ENCODE measurements at regions not wholly inside any gene's neighbourhood (a gene's known extent, or its start where the extent isn't known, plus 50 kb on each side); places are given as distances from the start of the nearest gene placed in this dataset.

DNA sequence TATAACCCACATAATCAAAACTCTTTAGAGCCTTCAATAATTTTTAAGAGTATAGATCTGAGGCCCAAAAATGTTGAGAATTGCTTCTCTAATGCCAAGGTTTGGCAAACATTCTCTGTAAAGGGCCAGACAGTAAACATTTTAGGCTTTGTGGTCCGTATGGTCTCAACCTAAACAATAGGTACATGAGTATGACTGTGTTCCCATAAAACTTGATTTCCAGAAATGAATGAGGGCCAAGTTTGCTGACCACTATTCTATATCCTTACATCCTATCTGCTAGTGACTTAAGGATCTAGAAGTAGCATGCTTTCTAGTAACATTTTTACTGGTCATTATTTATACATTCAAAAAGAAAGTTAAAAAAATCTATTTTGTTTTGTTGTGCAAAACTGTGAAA, 58.9 kb downstream of the MPP7 start:
- DNase-seq (ENCODE audit: extremely low spot score, unreplicated experiment): no peak
- Mint-ChIP-seq H3K27ac (no peak overlapping the region), H3K27me3 (no peaks in the 10 kb centered on the region), H3K36me3 (no peaks in the 10 kb centered on the region), H3K9me3 (no peaks in the 10 kb centered on the region), H3K4me3 (no peak overlapping the region), H3K4me1 (ENCODE audit: unreplicated experiment) (no peaks in the 10 kb centered on the region)
- TF ChIP-seq, protein P1, sequence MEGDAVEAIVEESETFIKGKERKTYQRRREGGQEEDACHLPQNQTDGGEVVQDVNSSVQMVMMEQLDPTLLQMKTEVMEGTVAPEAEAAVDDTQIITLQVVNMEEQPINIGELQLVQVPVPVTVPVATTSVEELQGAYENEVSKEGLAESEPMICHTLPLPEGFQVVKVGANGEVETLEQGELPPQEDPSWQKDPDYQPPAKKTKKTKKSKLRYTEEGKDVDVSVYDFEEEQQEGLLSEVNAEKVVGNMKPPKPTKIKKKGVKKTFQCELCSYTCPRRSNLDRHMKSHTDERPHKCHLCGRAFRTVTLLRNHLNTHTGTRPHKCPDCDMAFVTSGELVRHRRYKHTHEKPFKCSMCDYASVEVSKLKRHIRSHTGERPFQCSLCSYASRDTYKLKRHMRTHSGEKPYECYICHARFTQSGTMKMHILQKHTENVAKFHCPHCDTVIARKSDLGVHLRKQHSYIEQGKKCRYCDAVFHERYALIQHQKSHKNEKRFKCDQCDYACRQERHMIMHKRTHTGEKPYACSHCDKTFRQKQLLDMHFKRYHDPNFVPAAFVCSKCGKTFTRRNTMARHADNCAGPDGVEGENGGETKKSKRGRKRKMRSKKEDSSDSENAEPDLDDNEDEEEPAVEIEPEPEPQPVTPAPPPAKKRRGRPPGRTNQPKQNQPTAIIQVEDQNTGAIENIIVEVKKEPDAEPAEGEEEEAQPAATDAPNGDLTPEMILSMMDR (conservative IDR thresholded peaks at IDR 0.05): no peak

GRCh38 chr10:28242555-28243204, 60.2 kb downstream of the MPP7 start:
- TF ChIP-seq, protein P1 (conservative IDR thresholded peaks at IDR 0.05): no peak
- H3K27ac Mint-ChIP-seq: no peak overlapping the region
- no peaks in the 10 kb centered on the region for H3K4me1 Mint-ChIP-seq (ENCODE audit: unreplicated experiment)
- H3K36me3 Mint-ChIP-seq: no peaks in the 10 kb centered on the region
- no peak for DNase-seq (ENCODE audit: extremely low spot score, unreplicated experiment)
- no peaks in the 10 kb centered on the region for H3K27me3 Mint-ChIP-seq
- H3K9me3 Mint-ChIP-seq: no peaks in the 10 kb centered on the region
- H3K4me3 Mint-ChIP-seq: no peak overlapping the region

DNA sequence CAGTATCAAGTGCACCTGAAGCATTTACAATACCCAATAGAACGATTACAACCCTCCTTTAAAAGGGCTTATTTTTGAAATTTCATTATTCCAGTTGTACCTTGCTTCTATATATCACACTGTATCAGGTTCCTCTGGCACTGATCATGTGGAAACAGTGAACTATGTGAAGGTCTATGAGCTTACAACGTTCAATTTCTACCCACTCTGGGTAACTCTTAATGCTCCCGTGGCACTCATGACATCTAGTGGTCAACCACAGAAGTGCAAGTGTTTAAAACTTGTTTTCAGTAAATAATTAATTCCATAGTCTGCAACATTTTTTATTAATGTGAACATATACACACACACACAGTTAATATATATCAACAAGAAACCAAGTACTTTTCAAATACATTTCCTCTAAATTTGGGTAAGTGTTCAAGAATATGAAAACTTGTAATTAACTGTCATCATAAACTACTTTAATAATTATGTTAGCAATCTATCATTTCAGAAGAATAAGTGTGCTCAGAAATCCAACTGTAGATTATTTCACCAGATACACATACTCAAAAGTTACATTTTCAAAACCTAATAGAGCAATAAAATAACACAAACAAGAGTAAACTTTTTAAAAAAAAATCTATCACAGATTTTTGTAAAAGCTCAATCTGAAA, 61.0 kb downstream of the MPP7 start:
- Mint-ChIP-seq H3K27me3 (no peaks in the 10 kb centered on the region), H3K36me3 (no peaks in the 10 kb centered on the region), H3K27ac (no peak overlapping the region), H3K4me1 (ENCODE audit: unreplicated experiment) (no peaks in the 10 kb centered on the region), H3K4me3 (no peak overlapping the region), H3K9me3 (no peaks in the 10 kb centered on the region)
- TF ChIP-seq, protein P1 (conservative IDR thresholded peaks at IDR 0.05): peak; percentile 95
- DNase-seq (ENCODE audit: extremely low spot score, unreplicated experiment): no peak

DNA sequence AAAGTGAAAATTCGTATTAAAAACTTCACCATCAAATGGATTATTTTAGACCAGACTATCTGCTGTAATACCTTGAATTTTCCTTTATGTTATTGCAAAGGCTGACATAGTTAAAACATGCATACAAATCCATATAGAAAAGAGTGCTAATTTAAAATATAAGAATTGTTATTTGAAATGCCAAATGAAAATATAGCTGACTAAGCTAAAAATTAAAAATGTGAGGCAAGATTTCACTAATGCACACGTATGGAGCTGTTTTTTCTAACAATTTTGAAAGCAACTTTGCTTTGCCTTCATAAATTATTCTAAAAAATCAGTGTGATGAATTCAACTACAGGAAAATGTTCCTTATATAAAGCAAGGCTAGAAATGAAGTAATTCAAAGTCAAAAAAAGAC, 62.5 kb downstream of the MPP7 start:
- no peak for DNase-seq (ENCODE audit: extremely low spot score, unreplicated experiment)
- Mint-ChIP-seq H3K27ac (no peak overlapping the region), H3K4me1 (ENCODE audit: unreplicated experiment) (no peaks in the 10 kb centered on the region), H3K4me3 (no peak overlapping the region), H3K36me3 (no peaks in the 10 kb centered on the region), H3K9me3 (no peaks in the 10 kb centered on the region), H3K27me3 (no peaks in the 10 kb centered on the region)
- TF ChIP-seq, protein P1 (conservative IDR thresholded peaks at IDR 0.05): no peak

DNA sequence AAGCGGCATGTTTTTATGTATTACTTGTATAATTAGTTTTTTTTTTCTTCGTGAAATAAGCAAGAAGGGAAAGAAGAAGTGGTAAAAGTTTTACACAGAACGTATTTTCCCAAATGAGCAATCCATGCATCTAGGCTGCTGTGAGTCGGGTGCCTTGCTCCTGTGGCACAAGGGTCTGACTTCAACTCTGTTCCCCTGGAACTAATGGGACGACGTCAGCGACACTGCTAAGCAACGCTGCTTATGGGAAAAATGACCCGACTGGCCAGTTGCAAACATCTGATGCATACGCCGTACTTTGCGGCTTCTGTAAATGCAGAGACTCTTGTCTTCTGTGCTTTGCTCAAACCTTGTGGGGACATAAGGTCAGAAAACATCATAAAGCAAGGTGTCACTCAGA, 66.3 kb downstream of the MPP7 start:
- Mint-ChIP-seq H3K9me3 (no peaks in the 10 kb centered on the region), H3K4me1 (ENCODE audit: unreplicated experiment) (no peaks in the 10 kb centered on the region), H3K4me3 (no peak overlapping the region), H3K36me3 (no peaks in the 10 kb centered on the region), H3K27ac (no peak overlapping the region), H3K27me3 (no peaks in the 10 kb centered on the region)
- TF ChIP-seq, protein P1 (conservative IDR thresholded peaks at IDR 0.05): no peak
- DNase-seq (ENCODE audit: extremely low spot score, unreplicated experiment): no peak

All from type B pancreatic cell (in vitro differentiated cells).